ENCODE measurements at regions not wholly inside any gene's neighbourhood (a gene's known extent, or its start where the extent isn't known, plus 50 kb on each side); places are given as distances from the start of the nearest gene placed in this dataset.

- H3K9me3 ChIP-seq (ENCODE audit: control insufficient read depth in 2 of 3, insufficient read depth in 1 of 3, low read length in 3 of 3): no peaks in the 10 kb centered on the region
- TF ChIP-seq, protein P1, sequence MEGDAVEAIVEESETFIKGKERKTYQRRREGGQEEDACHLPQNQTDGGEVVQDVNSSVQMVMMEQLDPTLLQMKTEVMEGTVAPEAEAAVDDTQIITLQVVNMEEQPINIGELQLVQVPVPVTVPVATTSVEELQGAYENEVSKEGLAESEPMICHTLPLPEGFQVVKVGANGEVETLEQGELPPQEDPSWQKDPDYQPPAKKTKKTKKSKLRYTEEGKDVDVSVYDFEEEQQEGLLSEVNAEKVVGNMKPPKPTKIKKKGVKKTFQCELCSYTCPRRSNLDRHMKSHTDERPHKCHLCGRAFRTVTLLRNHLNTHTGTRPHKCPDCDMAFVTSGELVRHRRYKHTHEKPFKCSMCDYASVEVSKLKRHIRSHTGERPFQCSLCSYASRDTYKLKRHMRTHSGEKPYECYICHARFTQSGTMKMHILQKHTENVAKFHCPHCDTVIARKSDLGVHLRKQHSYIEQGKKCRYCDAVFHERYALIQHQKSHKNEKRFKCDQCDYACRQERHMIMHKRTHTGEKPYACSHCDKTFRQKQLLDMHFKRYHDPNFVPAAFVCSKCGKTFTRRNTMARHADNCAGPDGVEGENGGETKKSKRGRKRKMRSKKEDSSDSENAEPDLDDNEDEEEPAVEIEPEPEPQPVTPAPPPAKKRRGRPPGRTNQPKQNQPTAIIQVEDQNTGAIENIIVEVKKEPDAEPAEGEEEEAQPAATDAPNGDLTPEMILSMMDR (IDR thresholded peaks at IDR 0.05; ENCODE audit: borderline replicate concordance, extremely low read depth, insufficient read depth): no peak
- FAIRE-seq (no peak), DNase-seq (no peak)
- H3K27me3 ChIP-seq (ENCODE audit: control insufficient read depth, insufficient read depth, low read length): no peaks in the 10 kb centered on the region
- H3K4me1 ChIP-seq (ENCODE audit: control insufficient read depth in 2 of 3, insufficient read depth in 2 of 3, low read depth in 1 of 3, low read length in 3 of 3): no peaks in the 10 kb centered on the region
- intact Hi-C loops (cut with DNase I): no loop called here
- H3K4me3 ChIP-seq (ENCODE audit: low read length in 3 of 3): no peak overlapping the region
- H3K36me3 ChIP-seq (ENCODE audit: control insufficient read depth in 2 of 3, insufficient read depth in 3 of 3, low read length in 3 of 3): no peaks in the 10 kb centered on the region
- no peak overlapping the region for H3K9ac ChIP-seq (ENCODE audit: low read length in 3 of 3)
- no peak overlapping the region for H3K27ac ChIP-seq (ENCODE audit: low read depth in 2 of 2, low read length in 2 of 2)
Measured at GRCh38 chr1:201666645-201667044, 127.7 kb downstream of the NAV1 start.

DNA sequence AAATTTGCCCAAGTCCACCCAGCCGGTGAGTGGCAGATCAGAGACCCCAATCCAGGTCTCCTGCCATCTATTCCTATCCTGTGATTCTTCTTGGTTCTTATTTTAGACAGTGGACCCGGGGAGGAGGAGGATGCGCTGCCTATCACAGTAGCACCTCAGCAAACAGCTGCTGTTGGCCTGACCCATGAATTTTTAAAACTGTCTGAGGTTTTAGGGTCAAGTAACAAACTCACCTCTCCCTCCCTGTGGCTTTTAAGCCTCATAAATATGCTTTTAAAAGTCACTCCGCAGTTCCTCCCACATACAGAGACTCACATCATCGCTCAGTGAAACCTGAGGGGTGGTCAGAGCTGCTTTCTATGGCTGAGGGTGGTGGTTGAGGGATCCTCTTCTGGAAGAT, 128.6 kb downstream of the NAV1 start:
- Histone ChIP-seq H3K9me3 (ENCODE audit: control insufficient read depth in 2 of 3, insufficient read depth in 1 of 3, low read length in 3 of 3) (no peaks in the 10 kb centered on the region), H3K36me3 (ENCODE audit: control insufficient read depth in 2 of 3, insufficient read depth in 3 of 3, low read length in 3 of 3) (no peaks in the 10 kb centered on the region), H3K9ac (ENCODE audit: low read length in 3 of 3) (no peak overlapping the region), H3K27ac (ENCODE audit: low read depth in 2 of 2, low read length in 2 of 2) (no peak overlapping the region), H3K4me1 (ENCODE audit: control insufficient read depth in 2 of 3, insufficient read depth in 2 of 3, low read depth in 1 of 3, low read length in 3 of 3) (no peaks in the 10 kb centered on the region), H3K4me3 (ENCODE audit: low read length in 3 of 3) (no peak overlapping the region), H3K27me3 (ENCODE audit: control insufficient read depth, insufficient read depth, low read length) (no peaks in the 10 kb centered on the region)
- DNase-seq (no peak), FAIRE-seq (no peak)
- intact Hi-C loops (cut with DNase I): no loop called here
- TF ChIP-seq, protein P1 (IDR thresholded peaks at IDR 0.05; ENCODE audit: borderline replicate concordance, extremely low read depth, insufficient read depth): no peak

DNA sequence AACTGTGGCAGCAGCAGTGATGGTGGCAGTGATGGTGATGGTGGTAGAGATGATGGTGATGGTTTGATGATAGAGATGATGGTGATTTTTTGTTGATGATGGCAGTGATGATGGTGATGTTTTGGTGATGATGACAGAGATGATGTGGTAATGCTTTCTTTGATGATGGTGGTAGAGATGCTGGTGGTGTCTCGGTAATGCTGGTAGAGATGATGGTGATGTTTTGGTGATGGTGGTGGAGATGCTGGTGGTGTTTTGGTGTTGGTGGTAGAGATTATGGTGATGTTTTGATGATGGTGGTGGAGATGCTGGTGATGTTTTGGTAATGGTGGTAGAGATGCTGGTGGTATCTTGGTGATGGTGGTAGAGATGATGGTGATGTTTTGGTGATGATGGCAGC, 131.6 kb downstream of the NAV1 start:
- Histone ChIP-seq H3K4me3 (ENCODE audit: low read length in 3 of 3) (no peak overlapping the region), H3K9ac (ENCODE audit: low read length in 3 of 3) (no peak overlapping the region), H3K27ac (ENCODE audit: low read depth in 2 of 2, low read length in 2 of 2) (no peak overlapping the region), H3K36me3 (ENCODE audit: control insufficient read depth in 2 of 3, insufficient read depth in 3 of 3, low read length in 3 of 3) (no peaks in the 10 kb centered on the region), H3K27me3 (ENCODE audit: control insufficient read depth, insufficient read depth, low read length) (no peaks in the 10 kb centered on the region), H3K4me1 (ENCODE audit: control insufficient read depth in 2 of 3, insufficient read depth in 2 of 3, low read depth in 1 of 3, low read length in 3 of 3) (peaks cover 0 to 2% (median 0%) of the 10 kb centered on the region in 3 donors), H3K9me3 (ENCODE audit: control insufficient read depth in 2 of 3, insufficient read depth in 1 of 3, low read length in 3 of 3) (no peaks in the 10 kb centered on the region)
- TF ChIP-seq, protein P1 (IDR thresholded peaks at IDR 0.05; ENCODE audit: borderline replicate concordance, extremely low read depth, insufficient read depth): no peak
- intact Hi-C loops (cut with DNase I): no loop called here
- FAIRE-seq: no peak
- no peak for DNase-seq

- no peaks in the 10 kb centered on the region for H3K9me3 ChIP-seq (ENCODE audit: control insufficient read depth in 2 of 3, insufficient read depth in 1 of 3, low read length in 3 of 3)
- no peak overlapping the region for H3K4me3 ChIP-seq (ENCODE audit: low read length in 3 of 3)
- no peak for FAIRE-seq
- no peak overlapping the region for H3K9ac ChIP-seq (ENCODE audit: low read length in 3 of 3)
- TF ChIP-seq, protein P1 (IDR thresholded peaks at IDR 0.05; ENCODE audit: borderline replicate concordance, extremely low read depth, insufficient read depth): no peak
- no peak for DNase-seq
- no peaks in the 10 kb centered on the region for H3K36me3 ChIP-seq (ENCODE audit: control insufficient read depth in 2 of 3, insufficient read depth in 3 of 3, low read length in 3 of 3)
- intact Hi-C loops (cut with DNase I): no loop called here
- peaks cover 0 to 6% (median 4%) of the 10 kb centered on the region in 3 donors for H3K4me1 ChIP-seq (ENCODE audit: control insufficient read depth in 2 of 3, insufficient read depth in 2 of 3, low read depth in 1 of 3, low read length in 3 of 3)
- no peak overlapping the region for H3K27ac ChIP-seq (ENCODE audit: low read depth in 2 of 2, low read length in 2 of 2)
- H3K27me3 ChIP-seq (ENCODE audit: control insufficient read depth, insufficient read depth, low read length): no peaks in the 10 kb centered on the region
Measured at GRCh38 chr1:201672685-201673084, 133.8 kb downstream of the NAV1 start.
